ENCODE measurements at regions not wholly inside any gene's neighbourhood (a gene's known extent, or its start where the extent isn't known, plus 50 kb on each side); places are given as distances from the start of the nearest gene placed in this dataset.
A peak's percentile ranks its signal among the peaks of the same experiment; 100 is the strongest.

GRCh38 chr2:136399667-136400289 is 281.8 kb upstream of the CXCR4 start:
- no peak for DNase-seq

- no peak for DNase-seq
Measured at GRCh38 chr2:136395582-136395981, 277.6 kb upstream of the CXCR4 start.

- DNase-seq: no peak
Measured at GRCh38 chr2:136394136-136395060, 276.4 kb upstream of the CXCR4 start.

GRCh38 chr2:136393514-136393913 is 275.6 kb upstream of the CXCR4 start:
- DNase-seq: no peak

GRCh38 chr2:136392897-136393505 is 275.1 kb upstream of the CXCR4 start:
- no peak for DNase-seq

GRCh38 chr2:136389809-136390208 is 271.9 kb upstream of the CXCR4 start:
- DNase-seq: no peak

GRCh38 chr2:136386046-136386445 is 268.1 kb upstream of the CXCR4 start:
- no peak for DNase-seq

GRCh38 chr2:136384531-136385303 is 266.8 kb upstream of the CXCR4 start:
- DNase-seq: peak; percentile 22

GRCh38 chr2:136383167-136383566 is 265.2 kb upstream of the CXCR4 start:
- no peak for DNase-seq

GRCh38 chr2:136381722-136382633 is 264.0 kb upstream of the CXCR4 start:
- peak; percentile 40 for DNase-seq

- no peak for DNase-seq
Measured at GRCh38 chr2:136381245-136381644, 263.3 kb upstream of the CXCR4 start.

GRCh38 chr2:136378712-136379595 is 261.0 kb upstream of the CXCR4 start:
- peak; percentile 42 for DNase-seq

- no peak for DNase-seq
Measured at GRCh38 chr2:136377423-136378382, 259.8 kb upstream of the CXCR4 start.

- no peak for DNase-seq
Measured at GRCh38 chr2:136376798-136377211, 258.9 kb upstream of the CXCR4 start.

GRCh38 chr2:136376211-136376610 is 258.3 kb upstream of the CXCR4 start:
- DNase-seq: no peak

- DNase-seq: no peak
Measured at GRCh38 chr2:136375017-136375901, 257.3 kb upstream of the CXCR4 start.

- no peak for DNase-seq
Measured at GRCh38 chr2:136373841-136374240, 255.9 kb upstream of the CXCR4 start.

- no peak for DNase-seq
Measured at GRCh38 chr2:136373029-136373428, 255.1 kb upstream of the CXCR4 start.

GRCh38 chr2:136363900-136364299 is 246.0 kb upstream of the CXCR4 start:
- DNase-seq: no peak

All from GDM1 (cell line).